Middle frontal gyrus (tissue), 1 donor: ENCODE measurements at regions not wholly inside any gene's neighbourhood (a gene's known extent, or its start where the extent isn't known, plus 50 kb on each side); places are given as distances from the start of the nearest gene placed in this dataset.
A peak's percentile ranks its signal among the peaks of the same experiment; 100 is the strongest.
"Not testable (repeated sequence)": the region's sequence is repeated elsewhere in the genome, so short reads cannot be mapped to it uniquely, and the experiment has no call there.

Experiments
- DNase-seq: peaks from one replicate; pipeline ENCODE4 v3.0.0-alpha.2; 2015; ENCODE audit warnings: low spot score; ENCODE audit errors: extremely low spot score

DNA sequence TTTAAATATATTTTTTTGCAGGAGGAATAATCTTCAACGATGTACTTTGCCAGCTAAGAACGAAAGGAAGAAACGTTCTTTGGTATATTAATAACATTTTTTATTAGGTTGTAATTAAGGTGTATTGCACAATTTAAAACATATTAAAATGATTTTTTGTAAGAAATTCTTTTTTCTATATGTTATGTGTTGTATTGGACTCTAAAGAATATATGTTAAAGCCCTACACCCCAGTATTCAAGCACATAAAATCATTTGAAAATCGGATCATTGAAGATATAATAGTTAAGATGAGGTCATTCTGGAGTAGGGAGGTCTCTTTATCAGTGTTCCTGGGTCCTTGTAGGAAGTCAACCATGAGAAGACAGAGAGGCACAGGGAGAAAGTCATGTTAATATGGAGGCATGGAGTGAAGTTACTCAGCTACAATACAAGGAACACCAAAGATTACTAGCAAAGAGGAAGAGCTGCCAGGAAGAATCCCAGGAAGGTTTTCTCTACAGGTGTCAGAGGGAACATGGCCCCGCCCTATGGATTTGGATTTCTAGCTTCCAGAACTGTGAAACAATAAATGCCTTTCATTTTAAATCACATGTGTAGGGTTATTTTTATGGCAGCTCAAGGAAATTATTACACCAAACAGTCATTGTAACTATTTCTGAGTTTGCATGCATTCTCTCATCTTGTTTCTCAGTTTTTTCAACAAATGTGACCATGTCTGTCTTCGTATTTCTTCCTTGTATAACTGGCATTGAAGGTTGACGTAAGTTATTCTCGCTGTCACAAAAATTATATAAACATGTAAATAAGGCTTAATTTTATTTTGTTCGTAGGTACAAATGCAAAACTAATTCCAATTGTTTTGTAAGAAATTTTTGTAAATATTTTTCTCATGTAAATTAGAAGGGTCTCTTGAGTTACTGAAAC, 75.4 kb upstream of the VPREB1 start:
- no peak for DNase-seq

DNA sequence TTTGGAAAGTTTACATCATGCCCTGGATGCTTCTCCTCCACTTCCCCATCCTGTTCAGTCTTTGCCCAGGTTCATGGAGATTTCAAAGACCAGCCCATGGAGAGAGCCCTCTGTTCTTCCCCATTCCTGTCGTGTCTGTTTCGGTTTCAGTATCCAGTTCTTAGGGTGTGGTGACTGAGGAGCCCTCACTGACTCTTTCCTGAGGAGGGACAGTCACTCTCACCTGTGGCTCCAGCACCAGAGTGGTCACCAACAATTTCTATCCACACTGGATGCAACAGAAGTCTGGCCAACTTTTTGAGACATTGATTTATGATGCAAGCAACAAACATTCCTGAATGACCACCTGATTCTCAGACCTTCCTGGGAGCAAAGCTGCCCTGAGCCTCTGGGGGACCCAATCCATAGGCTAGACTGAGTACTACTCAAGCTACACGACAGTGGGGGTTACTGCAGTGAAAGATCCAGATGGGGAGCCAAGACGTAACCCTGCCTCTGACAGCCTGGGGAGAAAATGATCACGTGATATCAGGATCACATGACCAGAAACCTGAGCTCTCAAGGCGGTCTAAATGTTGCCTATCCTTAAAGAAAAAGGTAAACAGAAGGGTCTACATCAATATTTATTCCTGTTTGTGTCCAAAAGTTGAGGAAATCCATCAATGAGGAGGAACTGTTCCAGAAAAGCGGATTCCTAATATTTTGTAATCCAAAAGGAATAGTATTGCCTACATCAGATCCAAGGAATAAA, 76.2 kb upstream of the VPREB1 start:
- no peak for DNase-seq

DNA sequence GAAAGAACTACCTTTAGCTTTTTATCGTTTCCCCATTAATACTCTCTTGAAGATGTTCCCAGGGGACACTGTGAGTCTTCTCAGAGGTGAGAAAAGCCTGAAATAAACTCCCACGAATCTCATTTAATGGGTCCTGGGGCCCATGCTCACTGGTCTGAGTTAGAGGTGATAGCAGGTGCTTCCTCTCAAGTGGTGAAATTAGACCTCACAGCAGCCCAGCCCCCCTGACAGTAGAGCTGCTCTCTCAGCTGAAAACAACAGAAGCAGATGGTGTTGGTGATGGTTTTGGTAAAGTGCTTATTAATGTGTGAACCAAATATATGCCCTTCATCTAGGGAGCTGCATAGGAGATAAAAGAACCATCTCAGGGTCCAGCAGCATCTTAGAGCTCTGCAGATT, 76.8 kb upstream of the VPREB1 start:
- no peak for DNase-seq

DNA sequence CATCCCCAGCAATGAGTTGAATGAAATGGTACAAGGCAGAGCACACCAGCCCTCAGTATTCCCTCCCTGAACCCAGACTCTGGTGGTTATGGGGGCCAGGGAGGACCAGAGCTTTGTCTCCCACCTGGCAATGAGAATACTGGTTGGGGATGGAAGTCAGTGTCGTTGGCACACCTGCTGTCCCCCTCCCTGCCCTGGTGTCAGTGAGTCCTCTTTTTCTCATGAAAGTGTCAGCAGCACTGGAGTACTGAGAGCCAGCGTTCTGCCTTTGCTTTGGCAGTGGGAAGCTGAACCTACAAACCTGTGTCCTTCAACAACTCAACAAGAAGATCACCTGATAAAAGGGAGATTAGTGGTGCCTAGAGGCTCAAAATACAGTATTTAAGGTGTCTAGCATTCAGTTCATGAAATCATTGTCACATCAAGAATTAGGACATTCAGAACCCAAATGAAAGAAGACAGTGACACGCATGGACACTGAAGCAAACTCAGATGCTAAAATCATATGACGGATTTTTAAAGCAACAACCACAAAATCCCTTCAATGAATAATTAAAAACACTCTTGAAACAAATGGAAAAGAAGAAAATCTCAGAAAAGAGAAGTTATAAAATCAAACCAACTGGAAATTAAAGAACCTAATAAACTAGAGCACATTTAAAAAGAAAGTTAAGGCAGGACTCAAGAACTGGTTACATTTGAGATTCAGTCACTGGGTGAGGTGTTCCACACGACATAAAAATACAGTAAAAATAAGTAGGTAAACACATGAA, 77.5 kb upstream of the VPREB1 start:
- DNase-seq, result no peak

DNA sequence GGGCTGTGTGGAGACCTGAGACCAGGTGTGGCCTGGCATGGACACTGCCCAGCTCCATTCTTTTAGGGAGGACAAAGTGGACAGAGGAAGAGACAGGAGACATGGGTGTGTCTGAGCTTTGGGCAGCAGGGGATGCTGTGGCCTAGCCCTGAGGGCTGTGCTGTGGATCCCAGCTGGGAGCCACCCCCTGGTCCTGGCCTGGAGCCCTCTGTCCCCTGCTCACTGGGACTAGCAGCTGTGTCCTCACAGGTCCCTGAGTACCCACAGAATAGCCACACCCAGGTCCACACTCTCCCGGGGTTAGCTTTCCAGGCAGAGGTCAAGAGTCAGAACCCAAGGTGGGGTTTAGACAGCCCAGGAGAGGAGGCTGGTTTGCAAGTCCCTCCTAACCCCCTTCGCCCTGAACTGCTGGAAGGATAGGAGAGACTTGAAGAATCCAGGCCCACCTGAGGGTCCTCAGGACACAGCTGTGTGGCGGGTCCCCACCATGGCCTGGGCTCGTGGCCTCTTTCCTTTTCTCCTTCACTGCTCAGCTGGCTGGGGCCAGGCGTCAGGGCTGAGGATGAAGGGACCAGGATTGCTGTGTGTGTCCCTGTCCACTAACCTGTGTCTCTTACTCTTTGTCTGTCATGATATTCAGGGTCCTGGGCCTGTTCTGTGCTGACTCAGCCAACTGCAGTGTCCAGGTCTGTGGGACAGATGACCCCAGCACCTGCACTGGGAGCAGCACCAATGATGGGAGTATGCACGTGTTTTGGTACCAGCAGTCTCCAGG, 78.5 kb upstream of the VPREB1 start:
- DNase-seq, result no peak

DNA sequence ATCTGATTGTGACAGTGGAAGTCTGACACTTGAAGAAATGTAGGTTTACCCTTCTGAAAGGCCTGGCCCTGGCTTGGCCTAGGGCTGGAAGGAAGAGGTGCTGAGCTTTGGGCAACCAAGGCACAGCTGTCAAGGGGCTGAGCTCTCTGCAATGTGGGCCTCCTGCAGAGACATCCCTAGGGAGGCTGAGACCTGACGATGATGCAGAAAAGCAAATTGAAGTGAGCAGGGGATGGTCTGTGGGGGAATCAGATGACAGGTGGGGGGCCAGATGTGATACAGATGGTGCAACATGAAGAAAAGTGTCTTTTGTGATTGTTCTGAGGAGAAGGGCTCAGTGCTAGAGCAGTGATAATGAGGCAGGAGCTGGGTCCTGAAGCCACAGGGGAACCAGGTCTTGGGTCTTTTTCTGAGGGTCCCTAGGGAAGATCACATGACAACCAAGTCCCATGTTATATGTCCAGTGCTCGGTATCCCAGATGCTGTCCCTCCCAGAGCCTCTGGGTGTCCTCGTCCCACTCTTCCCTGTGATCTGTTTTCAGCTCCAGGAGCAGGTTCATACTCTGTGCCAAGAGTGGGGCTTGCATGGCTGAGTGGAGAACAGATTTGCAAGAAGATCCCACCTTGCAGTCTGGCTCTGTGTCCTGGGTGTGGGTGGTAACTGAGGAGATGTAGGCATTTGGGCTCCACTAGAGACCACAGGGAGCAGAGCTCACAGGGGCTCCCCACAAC, 79.9 kb upstream of the VPREB1 start:
- no peak for DNase-seq

DNA sequence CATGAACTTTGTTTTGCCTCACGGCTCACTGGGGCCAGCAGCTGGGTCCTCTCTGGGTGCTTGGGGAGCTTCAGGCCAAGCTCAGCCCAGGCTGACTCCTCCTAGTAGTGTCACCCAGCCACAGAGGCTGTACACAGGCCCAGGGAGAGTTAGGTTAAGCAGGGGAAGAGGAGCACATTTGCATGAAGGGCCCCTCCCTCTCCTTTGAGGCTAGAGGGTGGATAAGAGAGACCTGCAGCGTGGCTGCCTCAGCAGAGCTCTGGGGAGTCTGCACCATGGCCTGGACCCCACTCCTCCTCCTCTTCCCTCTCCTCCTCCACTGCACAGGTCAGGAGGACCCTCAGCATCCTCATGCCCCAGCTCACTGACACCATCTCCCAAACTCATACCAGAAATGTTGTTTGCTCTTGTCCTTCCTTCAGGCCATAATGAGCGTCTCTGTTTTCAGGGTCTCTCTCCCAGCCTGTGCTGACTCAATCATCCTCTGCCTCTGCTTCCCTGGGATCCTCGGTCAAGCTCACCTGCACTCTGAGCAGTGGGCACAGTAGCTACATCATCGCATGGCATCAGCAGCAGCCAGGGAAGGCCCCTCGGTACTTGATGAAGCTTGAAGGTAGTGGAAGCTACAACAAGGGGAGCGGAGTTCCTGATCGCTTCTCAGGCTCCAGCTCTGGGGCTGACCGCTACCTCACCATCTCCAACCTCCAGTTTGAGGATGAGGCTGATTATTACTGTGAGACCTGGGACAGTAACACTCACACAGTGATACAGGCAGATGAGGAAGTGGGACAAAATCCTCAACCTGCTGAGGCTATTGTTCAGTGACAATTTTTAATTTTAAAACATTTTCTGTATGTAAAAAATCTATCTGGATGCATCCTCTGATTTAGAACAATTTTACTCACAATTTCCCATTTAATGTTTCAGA, 82.4 kb upstream of the VPREB1 start:
- DNase-seq, result no peak

DNA sequence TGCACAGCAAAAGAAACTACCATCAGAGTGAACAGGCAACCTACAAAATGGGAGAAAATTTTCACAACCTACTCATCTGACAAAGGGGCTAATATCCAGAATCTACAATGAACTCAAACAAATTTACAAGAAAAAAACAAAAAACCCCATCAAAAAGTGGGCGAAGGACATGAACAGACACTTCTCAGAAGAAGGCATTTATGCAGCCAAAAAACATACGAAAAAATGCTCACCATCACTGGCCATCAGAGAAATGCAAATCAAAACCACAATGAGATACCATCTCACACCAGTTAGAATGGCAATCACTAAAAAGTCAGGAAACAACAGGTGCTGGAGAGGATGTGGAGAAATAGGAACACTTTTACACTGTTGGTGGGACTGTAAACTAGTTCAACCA, 83.8 kb upstream of the VPREB1 start:
- DNase-seq, result not testable (repeated sequence)

DNA sequence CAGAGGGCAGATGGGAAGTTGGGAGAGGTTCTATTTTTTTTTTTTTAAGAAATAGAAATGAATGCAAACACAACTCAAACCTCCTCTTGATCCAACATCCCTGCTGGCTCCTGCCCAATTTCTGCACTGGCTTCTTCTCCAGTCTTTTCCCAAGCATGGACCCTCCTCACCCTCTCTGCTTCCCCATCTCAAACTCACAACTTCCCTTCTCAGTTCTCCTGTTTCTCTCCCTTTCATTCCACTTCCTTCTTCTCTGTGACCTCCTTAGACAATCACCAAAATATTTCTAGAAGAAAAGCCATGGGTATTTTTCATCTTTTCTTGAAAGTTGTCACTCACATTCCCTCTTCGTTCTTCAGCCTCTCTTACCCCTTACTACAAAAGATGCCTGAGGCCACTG, 85.2 kb upstream of the VPREB1 start:
- DNase-seq, result no peak

DNA sequence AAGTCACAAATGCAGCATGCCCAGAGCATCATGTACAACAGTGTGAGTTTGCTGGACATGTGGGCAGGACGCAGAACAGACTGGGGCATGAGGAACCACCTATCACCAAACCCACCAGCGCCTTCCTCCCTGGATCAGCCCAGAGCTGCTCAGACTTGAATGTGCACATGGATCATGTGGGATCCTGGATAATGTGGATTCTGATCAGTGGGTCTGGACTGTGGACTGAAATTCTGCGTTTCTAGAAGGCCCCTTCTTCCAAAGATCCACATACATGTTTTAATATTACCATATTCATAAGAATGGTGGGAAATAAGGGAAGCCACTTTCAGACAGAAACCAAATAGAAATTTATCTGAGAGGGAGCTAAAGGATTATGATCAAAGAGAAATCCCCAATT, 85.6 kb upstream of the VPREB1 start:
- no peak for DNase-seq

DNA sequence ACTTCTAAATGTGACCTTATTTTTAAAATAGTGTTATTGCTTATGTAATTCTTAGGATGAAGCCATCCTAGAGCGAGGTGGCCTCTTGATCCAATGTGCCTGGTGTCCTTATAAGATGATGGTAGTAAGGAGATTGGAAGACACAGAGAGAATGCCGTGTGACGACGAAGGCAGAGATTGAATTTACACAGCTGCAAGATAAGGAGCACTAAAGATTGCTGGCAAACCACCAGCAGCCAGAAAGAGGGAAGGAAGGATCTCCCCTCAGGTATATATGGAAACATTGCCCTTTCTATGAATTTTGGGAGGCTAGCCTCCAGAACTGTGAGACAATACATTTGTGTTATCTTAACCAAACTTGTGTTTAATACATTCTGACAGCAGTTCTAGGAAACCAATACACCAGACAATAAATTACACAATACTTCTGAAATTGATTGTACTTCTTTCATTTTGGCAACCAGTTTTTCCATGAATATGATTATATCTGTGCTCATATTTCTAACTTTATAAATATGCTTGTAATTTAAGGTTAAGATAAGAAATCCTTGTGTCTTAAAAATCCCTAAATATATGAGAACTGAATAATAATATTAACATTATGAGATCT, 86.3 kb upstream of the VPREB1 start:
- no peak for DNase-seq

DNA sequence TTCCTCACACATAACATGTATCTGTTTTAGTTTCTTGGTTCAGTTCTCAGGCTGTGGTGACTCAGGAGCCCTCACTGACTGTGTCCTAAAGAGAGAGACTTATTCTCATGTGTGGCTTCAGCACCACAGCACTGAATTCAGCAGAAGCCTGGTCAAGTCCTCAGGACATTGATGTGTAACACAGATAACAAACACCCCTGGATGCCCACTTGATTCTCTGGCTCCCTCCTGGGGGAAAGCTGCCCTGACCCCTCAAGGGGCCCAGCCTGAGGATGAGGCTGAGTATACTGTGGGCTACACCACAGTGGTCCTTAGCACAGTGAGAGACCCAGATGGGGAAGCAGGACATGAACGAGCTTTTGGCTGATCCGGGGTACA, 87.2 kb upstream of the VPREB1 start:
- DNase-seq, result no peak

DNA sequence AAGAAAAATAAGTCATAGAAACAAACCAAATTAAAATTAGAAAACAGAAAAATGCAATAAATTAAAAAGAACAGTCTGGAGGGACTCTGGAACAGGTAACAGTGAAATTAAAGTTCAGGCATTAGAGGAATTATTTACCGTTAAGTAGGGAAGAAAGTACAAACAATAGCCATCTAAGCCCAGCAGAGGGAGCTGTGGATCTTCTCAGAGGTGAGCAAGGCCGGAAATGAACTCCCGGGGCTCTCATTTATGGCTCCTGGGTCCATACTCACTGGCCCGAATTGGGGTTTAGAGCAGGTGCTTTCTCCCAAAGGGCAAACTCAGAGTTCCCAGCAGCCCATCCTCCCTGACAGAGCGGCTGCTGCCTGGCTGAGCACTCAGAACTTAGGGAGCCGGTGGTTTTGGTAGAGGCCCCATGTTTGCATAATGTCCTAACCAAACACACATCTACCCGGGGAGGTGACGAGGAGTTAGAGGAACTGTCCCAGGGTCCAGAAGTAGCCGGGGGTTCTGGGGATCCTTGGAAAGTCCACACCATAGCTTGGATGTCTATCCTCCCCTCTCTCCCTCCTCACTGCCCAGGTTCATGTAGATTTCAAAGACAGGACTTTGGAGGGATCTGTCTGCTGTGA, 87.8 kb upstream of the VPREB1 start:
- DNase-seq, result peak; percentile 5

DNA sequence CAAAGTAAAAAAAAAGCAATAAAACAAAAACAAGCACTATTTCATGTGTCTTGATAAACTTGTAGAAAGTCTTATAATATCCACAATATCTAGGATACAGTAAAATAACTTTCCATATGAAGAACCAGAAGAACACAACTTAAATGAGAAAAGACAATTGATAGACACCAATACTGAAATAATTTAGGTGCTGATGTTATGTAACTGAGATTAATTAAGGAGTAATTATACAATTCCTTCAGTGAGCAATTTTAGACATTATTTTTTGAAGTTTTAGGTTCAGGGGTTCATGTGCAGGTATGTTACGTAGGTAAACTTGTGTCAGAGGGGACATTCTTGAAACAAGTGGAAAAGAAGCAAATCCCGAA, 88.3 kb upstream of the VPREB1 start:
- DNase-seq, result no peak

DNA sequence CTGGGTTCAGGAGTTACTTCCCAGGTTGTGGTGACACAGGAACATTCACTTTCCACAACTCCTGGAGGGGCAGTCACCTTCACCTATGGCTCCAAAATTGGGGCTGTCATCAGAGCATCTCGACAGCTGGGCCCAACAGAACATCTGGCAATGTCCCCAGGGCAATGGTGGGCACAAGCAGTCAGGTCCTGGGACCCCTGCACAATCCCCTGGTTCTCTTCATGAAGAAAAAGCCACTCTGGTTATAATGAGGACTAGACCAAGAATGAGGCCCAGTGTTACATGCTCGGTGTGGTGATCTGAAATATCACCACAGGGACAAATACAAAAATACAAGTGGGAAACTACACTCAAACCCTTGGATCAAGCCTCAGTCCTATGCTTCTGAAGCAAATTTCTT, 89.0 kb upstream of the VPREB1 start:
- DNase-seq, result no peak

DNA sequence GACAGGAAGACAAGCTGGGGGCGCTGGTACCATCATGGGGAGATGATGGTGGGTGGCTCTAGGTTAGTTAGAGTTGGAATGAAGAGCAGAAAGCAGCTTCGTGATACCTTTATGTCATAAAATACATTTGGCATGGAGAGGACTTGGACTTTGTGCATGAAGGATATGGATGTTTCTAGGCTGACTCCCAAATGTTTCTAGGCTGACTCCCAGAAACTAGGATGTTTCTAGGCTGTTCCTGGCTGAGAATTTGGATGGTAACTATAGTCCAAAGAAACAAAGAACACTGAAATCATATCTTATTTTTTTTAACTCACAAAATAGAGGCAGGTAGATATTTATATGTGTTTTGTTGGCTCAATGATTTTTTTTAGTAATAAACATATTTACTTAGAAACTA, 89.4 kb upstream of the VPREB1 start:
- no peak for DNase-seq

DNA sequence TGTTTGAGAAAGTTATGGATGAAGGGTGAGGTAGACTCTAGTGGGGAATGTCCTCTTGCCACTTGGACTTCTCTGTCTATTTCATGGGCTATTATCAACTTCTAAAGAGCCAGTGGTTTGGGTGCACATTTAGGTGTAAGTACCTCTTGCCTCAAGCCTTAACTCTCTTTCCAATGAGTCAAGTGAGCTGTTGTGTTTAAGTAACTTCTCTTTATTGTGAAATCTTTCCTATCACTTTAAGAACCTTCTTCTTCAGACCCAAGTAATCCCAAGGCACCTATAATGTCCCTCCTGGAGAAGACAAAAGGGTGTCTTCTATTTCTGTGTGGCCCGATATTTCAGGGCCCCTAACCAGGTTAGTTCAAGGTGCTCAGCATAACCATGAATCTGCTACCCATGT, 90.5 kb upstream of the VPREB1 start:
- DNase-seq, result no peak

DNA sequence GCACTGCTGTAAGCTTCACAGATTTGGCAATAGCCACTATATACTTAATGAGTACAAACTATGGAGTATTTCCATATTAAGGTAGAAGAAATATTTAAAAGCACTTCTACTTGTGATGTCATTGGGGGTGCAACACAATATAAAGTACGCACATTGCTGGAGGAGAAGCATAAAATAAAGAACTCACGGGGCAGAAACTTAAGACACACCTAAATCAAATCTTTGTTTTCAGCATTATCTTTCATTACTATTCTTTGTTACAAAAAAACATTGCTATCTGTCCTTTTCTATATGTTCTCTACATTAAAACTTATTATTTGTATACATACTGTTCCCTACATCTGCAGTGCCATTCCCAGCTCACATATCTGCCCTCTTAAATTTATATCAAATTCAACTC, 93.3 kb upstream of the VPREB1 start:
- DNase-seq, result no peak

DNA sequence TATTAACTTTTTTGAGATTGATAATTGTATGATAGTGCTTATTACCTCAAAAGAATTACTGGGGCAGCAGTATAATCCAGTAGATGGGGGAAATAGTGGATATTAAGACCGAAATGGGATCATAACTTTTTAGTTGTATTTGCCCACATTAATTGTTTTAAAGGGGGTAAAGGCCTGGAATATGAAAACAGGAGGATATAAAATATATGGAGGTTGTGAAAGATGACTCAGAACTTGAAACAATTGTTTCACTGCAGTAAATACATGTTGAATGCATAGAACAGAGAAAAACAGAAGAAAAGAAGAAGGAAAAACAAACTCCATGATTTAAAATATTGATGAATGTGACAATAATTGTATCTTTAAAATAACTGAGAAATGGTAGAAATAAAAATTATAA, 94.1 kb upstream of the VPREB1 start:
- no peak for DNase-seq
